Mesenchymal stem cell (in vitro differentiated cells and primary cell): ENCODE measurements at regions not wholly inside any gene's neighbourhood (a gene's known extent, or its start where the extent isn't known, plus 50 kb on each side); places are given as distances from the start of the nearest gene placed in this dataset.
A peak's percentile ranks its signal among the peaks of the same experiment; 100 is the strongest.
"Not testable (repeated sequence)": the region's sequence is repeated elsewhere in the genome, so short reads cannot be mapped to it uniquely, and the experiment has no call there.

Experiments
- DNase-seq: peaks from one replicate; pipeline ENCODE4 v3.0.0-alpha.2; 2013
- H2AFZ ChIP-seq: one replicate; pipeline ENCODE4 v1.6.1; 2013; ENCODE audit warnings: low read depth, mild to moderate bottlenecking, control low read depth, inconsistent platforms, low read length, moderate library complexity
- H2AK5ac ChIP-seq: 2 replicates; pipeline ENCODE4 v1.6.1; 2013; ENCODE audit warnings: low read length, moderate library complexity, mild to moderate bottlenecking, inconsistent platforms; ENCODE audit not compliant: severe bottlenecking
- H2BK120ac ChIP-seq: one replicate; pipeline ENCODE4 v1.6.1; 2013; ENCODE audit warnings: low read depth, mild to moderate bottlenecking, inconsistent platforms, low read length, moderate library complexity
- H2BK12ac ChIP-seq, 2 experiments: one replicate each; pipeline ENCODE4 v1.6.1; 2013; ENCODE audit warnings: inconsistent platforms in 2 of 2, low read length in 2 of 2, mild to moderate bottlenecking in 2 of 2, moderate library complexity in 2 of 2, control low read depth in 1 of 2
- H2BK15ac ChIP-seq: one replicate; pipeline ENCODE4 v1.6.1; 2013; ENCODE audit warnings: mild to moderate bottlenecking, low read depth, inconsistent platforms; ENCODE audit not compliant: poor library complexity, severe bottlenecking
- H2BK5ac ChIP-seq: 2 replicates; pipeline ENCODE4 v1.6.1; 2013; ENCODE audit warnings: low read depth, mild to moderate bottlenecking, low read length, control low read depth, inconsistent platforms; ENCODE audit not compliant: poor library complexity, severe bottlenecking
- H3K14ac ChIP-seq, 2 experiments: one replicate each; pipeline ENCODE4 v1.6.1; 2013; ENCODE audit warnings: inconsistent platforms in 2 of 2, low read length in 2 of 2, control low read depth in 1 of 2, mild to moderate bottlenecking in 1 of 2, moderate library complexity in 1 of 2
- H3K18ac ChIP-seq, 2 experiments: one replicate each; pipeline ENCODE4 v1.6.1; 2013; ENCODE audit warnings: inconsistent platforms in 2 of 2, low read length in 2 of 2, control low read depth in 1 of 2, low read depth in 1 of 2, mild to moderate bottlenecking in 1 of 2
- H3K23ac ChIP-seq, 2 experiments: one replicate each; pipeline ENCODE4 v1.6.1; 2013; ENCODE audit warnings: inconsistent platforms in 2 of 2, low read length in 2 of 2, mild to moderate bottlenecking in 2 of 2, moderate library complexity in 2 of 2, control low read depth in 1 of 2
- H3K27ac ChIP-seq: 2 replicates; pipeline ENCODE4 v1.5.1; 2013; ENCODE audit warnings: mild to moderate bottlenecking, moderate library complexity, low read length, control low read depth, inconsistent platforms; ENCODE audit not compliant: poor library complexity, severe bottlenecking
- H3K27me3 ChIP-seq, 2 experiments: 2 replicates each; pipeline versions ENCODE4 v1.6.1 to v1.7.0; 2013; ENCODE audit warnings: low read length in 2 of 2, mild to moderate bottlenecking in 2 of 2, moderate library complexity in 2 of 2, control low read depth in 1 of 2, inconsistent platforms in 1 of 2; ENCODE audit not compliant: control insufficient read depth in 1 of 2, insufficient read depth in 1 of 2
- H3K36me3 ChIP-seq, 2 experiments: 2 replicates each; pipeline versions ENCODE4 v1.6.1 to v1.7.0; 2013; ENCODE audit warnings: low read length in 2 of 2, control low read depth in 1 of 2, inconsistent platforms in 1 of 2, low read depth in 1 of 2, mild to moderate bottlenecking in 1 of 2; ENCODE audit not compliant: insufficient read depth in 2 of 2, control insufficient read depth in 1 of 2
- H3K4ac ChIP-seq, 2 experiments: one replicate each; pipeline ENCODE4 v1.6.1; 2013; ENCODE audit warnings: inconsistent platforms in 2 of 2, low read length in 2 of 2, mild to moderate bottlenecking in 2 of 2, moderate library complexity in 2 of 2, control low read depth in 1 of 2, low read depth in 1 of 2
- H3K4me1 ChIP-seq: 2 replicates; pipeline ENCODE4 v1.6.1; 2013; ENCODE audit warnings: low read depth, low read length, control low read depth; ENCODE audit not compliant: control insufficient read depth, insufficient read depth
- H3K4me2 ChIP-seq: 2 replicates; pipeline ENCODE4 v1.6.1; 2013; ENCODE audit warnings: low read length, mild to moderate bottlenecking, inconsistent platforms; ENCODE audit not compliant: poor library complexity, severe bottlenecking
- H3K4me3 ChIP-seq, 2 experiments: 2 replicates each; pipeline versions ENCODE4 v1.5.1 to v1.7.0; 2013; ENCODE audit warnings: low read length in 2 of 2, mild to moderate bottlenecking in 2 of 2, control low read depth in 1 of 2, low read depth in 1 of 2; ENCODE audit not compliant: insufficient read depth in 1 of 2
- H3K79me1 ChIP-seq: replicated peaks from 2 replicates; pipeline ENCODE4 v1.6.1; 2013; ENCODE audit warnings: mild to moderate bottlenecking, control low read depth, low read length, inconsistent platforms; ENCODE audit not compliant: poor library complexity, severe bottlenecking
- H3K9ac ChIP-seq: 2 replicates; pipeline ENCODE4 v1.7.0; 2013; ENCODE audit warnings: mild to moderate bottlenecking, low read length, moderate library complexity
- H3K9me3 ChIP-seq: 2 replicates; pipeline ENCODE4 v1.7.0; 2013; ENCODE audit warnings: mild to moderate bottlenecking, low read length; ENCODE audit not compliant: control insufficient read depth
- H4K8ac ChIP-seq: one replicate; pipeline ENCODE4 v1.6.1; 2013; ENCODE audit warnings: inconsistent platforms, mild to moderate bottlenecking, low read length, moderate library complexity
- H4K91ac ChIP-seq: one replicate; pipeline ENCODE4 v1.6.1; 2013; ENCODE audit warnings: mild to moderate bottlenecking, low read length, inconsistent platforms
- WGBS: methylation state at CpG from one replicate; pipeline ENCODE4 v1.1.7; 2013; ENCODE audit warnings: mixed read lengths; 5-methylcytosine and 5-hydroxymethylcytosine counted together

GRCh38 chr6:27773542-27774263 is 138.5 kb downstream of the OR2B2 start:
- 94% methylated on average over 7 of the region's 10 CpGs for WGBS
- H3K4me3 ChIP-seq, DNase-seq, H3K4me1 ChIP-seq, H2BK12ac ChIP-seq, H2AFZ ChIP-seq, H3K9ac ChIP-seq, H3K18ac ChIP-seq, H2BK120ac ChIP-seq, H3K4me2 ChIP-seq, H4K91ac ChIP-seq, H3K14ac ChIP-seq, H3K23ac ChIP-seq, H2BK5ac ChIP-seq, H3K9me3 ChIP-seq, H3K4ac ChIP-seq, H3K79me1 ChIP-seq, H4K8ac ChIP-seq, H2AK5ac ChIP-seq, H2BK15ac ChIP-seq, H3K27ac ChIP-seq, H3K36me3 ChIP-seq: not testable (repeated sequence)
- H3K27me3 ChIP-seq: peaks cover 20 to 32% of the 10 kb centered on the region in 2 experiments

GRCh38 chr6:27772261-27773001 is 139.8 kb downstream of the OR2B2 start:
- Histone ChIP-seq H4K8ac (peak overlapping the region; percentile 68), H3K18ac (peak overlapping the region in 1 of 2 experiments; percentile 65), H3K36me3 (no peaks in the 10 kb centered on the region), H3K23ac (no peak overlapping the region), H3K9me3 (no peaks in the 10 kb centered on the region), H3K4me1 (peaks cover 2% of the 10 kb centered on the region), H3K27ac (no peak overlapping the region), H2AK5ac (no peak overlapping the region), H2BK5ac (no peak overlapping the region), H2AFZ (peak overlapping the region; percentile 79), H3K4me3 (peak overlapping the region in 1 of 2 experiments; percentile 31), H3K9ac (peak overlapping the region; percentile 53), H3K79me1 (no peaks in the 10 kb centered on the region), H4K91ac (no peak overlapping the region), H3K27me3 (peaks cover 24 to 44% of the 10 kb centered on the region in 2 experiments), H3K4me2 (peak overlapping the region; percentile 51), H2BK12ac (no peak overlapping the region), H2BK120ac (no peak overlapping the region), H3K14ac (no peak overlapping the region), H3K4ac (no peak overlapping the region), H2BK15ac (no peak overlapping the region)
- 8% methylated on average over 29 of the region's 33 CpGs for WGBS
- DNase-seq: peak; percentile 88

- H2BK12ac ChIP-seq: no peak overlapping the region
- 84% methylated on average over 4 of the region's 4 CpGs for WGBS
Measured at GRCh38 chr6:27771235-27771634, 141.0 kb downstream of the OR2B2 start.

GRCh38 chr6:27770724-27771123 is 141.5 kb downstream of the OR2B2 start:
- Histone ChIP-seq H3K4ac (no peak overlapping the region), H2BK120ac (no peak overlapping the region), H3K4me1 (peaks cover 2% of the 10 kb centered on the region), H2BK15ac (no peak overlapping the region), H2AFZ (no peak overlapping the region), H2BK12ac (no peak overlapping the region), H3K36me3 (no peaks in the 10 kb centered on the region), H4K8ac (no peak overlapping the region), H4K91ac (no peak overlapping the region), H3K4me3 (no peak overlapping the region), H2AK5ac (no peak overlapping the region), H3K9me3 (no peaks in the 10 kb centered on the region), H2BK5ac (no peak overlapping the region), H3K79me1 (no peaks in the 10 kb centered on the region), H3K27me3 (peaks cover 16 to 43% of the 10 kb centered on the region in 2 experiments), H3K27ac (no peak overlapping the region), H3K23ac (no peak overlapping the region), H3K14ac (no peak overlapping the region), H3K4me2 (no peak overlapping the region), H3K18ac (no peak overlapping the region), H3K9ac (no peak overlapping the region)
- WGBS: 73% methylated on average over 2 of the region's 3 CpGs
- no peak for DNase-seq

More at GRCh38 chr6:27771235-27771634, 141.0 kb downstream of the OR2B2 start:
- H3K27me3 ChIP-seq: peaks cover 16 to 40% of the 10 kb centered on the region in 2 experiments
- H3K23ac ChIP-seq: no peak overlapping the region
- no peak overlapping the region for H3K14ac ChIP-seq
- H3K79me1 ChIP-seq: no peaks in the 10 kb centered on the region
- H2AK5ac ChIP-seq: no peak overlapping the region
- H3K9ac ChIP-seq: no peak overlapping the region
- no peak for DNase-seq
- H3K36me3 ChIP-seq: no peaks in the 10 kb centered on the region
- no peak overlapping the region for H4K91ac ChIP-seq
- no peak overlapping the region for H2BK120ac ChIP-seq
- H3K27ac ChIP-seq: no peak overlapping the region
- no peak overlapping the region for H3K4ac ChIP-seq
- H3K4me2 ChIP-seq: no peak overlapping the region
- H3K4me3 ChIP-seq: no peak overlapping the region
- H3K18ac ChIP-seq: no peak overlapping the region
- no peak overlapping the region for H2BK5ac ChIP-seq
- no peak overlapping the region for H2AFZ ChIP-seq
- no peak overlapping the region for H2BK15ac ChIP-seq
- no peak overlapping the region for H4K8ac ChIP-seq
- no peaks in the 10 kb centered on the region for H3K9me3 ChIP-seq
- peaks cover 2% of the 10 kb centered on the region for H3K4me1 ChIP-seq
